ENCODE measurements at regions not wholly inside any gene's neighbourhood (a gene's known extent, or its start where the extent isn't known, plus 50 kb on each side); places are given as distances from the start of the nearest gene placed in this dataset.

DNA sequence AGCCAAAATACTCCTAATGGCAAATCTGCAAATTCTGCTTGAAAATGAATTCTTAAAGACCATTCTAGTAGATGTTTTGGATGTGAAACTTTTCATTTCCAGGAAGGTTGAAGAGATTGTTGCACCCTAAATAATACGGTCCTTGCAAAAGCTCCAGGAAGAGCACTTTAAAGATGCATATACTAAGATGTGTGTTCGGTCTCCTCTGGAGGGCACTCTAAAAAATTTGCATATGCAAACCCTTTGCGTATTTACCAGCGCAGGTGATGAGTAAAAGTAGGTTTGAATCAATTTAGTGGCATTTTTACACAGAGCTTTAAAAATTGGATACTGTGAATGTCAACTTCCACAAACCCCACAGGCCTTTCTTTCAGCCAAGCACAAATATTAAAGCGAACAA, 378.1 kb upstream of the SORCS1 start:
- CTCF ChIA-PET = no interaction called here
- no peaks in the 10 kb centered on the region for H3K36me3 ChIP-seq (ENCODE audit: control insufficient read depth, insufficient read depth, low read length)
- in situ Hi-C loops (cut with HindIII; ENCODE audit: low pct_unique_long_range_greater_than_20kb, low sequenced_read_pairs) = no loop called here

GRCh38 chr10:107542016-107542415, 377.5 kb upstream of the SORCS1 start:
- POLR2A ChIA-PET = no interaction called here
- no TSS peak for BruUV-seq (replicated peaks)

More for the DNA sequence above, 378.1 kb upstream of the SORCS1 start:
- no TSS peak for BruUV-seq (replicated peaks)
- Histone ChIP-seq H3K9me3 (ENCODE audit: control insufficient read depth, insufficient read depth, low read depth, low read length) (0 out of 2 replicates have a peak, but pooled peaks cover 2% of the 10 kb centered on the region), H3K27ac (ENCODE audit: low read length) (no peak overlapping the region), H3K4me3 (ENCODE audit: low read depth in 2 of 2, low read length in 2 of 2) (no peak overlapping the region), H3K27me3 (ENCODE audit: control insufficient read depth, insufficient read depth, low read length) (no peaks in the 10 kb centered on the region), H3K4me1 (ENCODE audit: control insufficient read depth, insufficient read depth, low read length) (no peaks in the 10 kb centered on the region)
- no peak for TF ChIP-seq POLR2AphosphoS5 (IDR thresholded peaks at IDR 0.05; ENCODE audit: low read depth, low read length)
- no peak for TF ChIP-seq SIN3A (IDR thresholded peaks at IDR 0.05; ENCODE audit: borderline replicate concordance, insufficient read depth, low read depth, low read length)
- TF ChIP-seq, protein P1, sequence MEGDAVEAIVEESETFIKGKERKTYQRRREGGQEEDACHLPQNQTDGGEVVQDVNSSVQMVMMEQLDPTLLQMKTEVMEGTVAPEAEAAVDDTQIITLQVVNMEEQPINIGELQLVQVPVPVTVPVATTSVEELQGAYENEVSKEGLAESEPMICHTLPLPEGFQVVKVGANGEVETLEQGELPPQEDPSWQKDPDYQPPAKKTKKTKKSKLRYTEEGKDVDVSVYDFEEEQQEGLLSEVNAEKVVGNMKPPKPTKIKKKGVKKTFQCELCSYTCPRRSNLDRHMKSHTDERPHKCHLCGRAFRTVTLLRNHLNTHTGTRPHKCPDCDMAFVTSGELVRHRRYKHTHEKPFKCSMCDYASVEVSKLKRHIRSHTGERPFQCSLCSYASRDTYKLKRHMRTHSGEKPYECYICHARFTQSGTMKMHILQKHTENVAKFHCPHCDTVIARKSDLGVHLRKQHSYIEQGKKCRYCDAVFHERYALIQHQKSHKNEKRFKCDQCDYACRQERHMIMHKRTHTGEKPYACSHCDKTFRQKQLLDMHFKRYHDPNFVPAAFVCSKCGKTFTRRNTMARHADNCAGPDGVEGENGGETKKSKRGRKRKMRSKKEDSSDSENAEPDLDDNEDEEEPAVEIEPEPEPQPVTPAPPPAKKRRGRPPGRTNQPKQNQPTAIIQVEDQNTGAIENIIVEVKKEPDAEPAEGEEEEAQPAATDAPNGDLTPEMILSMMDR (IDR thresholded peaks at IDR 0.05) = no peak
- TF ChIP-seq REST (IDR thresholded peaks at IDR 0.05; ENCODE audit: insufficient read depth in 1 of 2, low read depth in 2 of 2, low read length in 1 of 2) = no peak
- TF ChIP-seq TCF7L2 (IDR thresholded peaks at IDR 0.05; ENCODE audit: low read depth, low read length) = no peak
- intact Hi-C loops (cut with micrococcal nuclease; ENCODE audit: unreplicated experiment) = no loop called here
- POLR2A ChIA-PET = no interaction called here
- no peak for DNase-seq (ENCODE audit: low read depth, low spot score)
- ATAC-seq = no peak

More at GRCh38 chr10:107542016-107542415, 377.5 kb upstream of the SORCS1 start:
- H3K9me3 ChIP-seq (ENCODE audit: control insufficient read depth, insufficient read depth, low read depth, low read length) = 0 out of 2 replicates have a peak, but pooled peaks cover 4% of the 10 kb centered on the region
- DNase-seq (ENCODE audit: low read depth, low spot score) = no peak
- in situ Hi-C loops (cut with HindIII; ENCODE audit: low pct_unique_long_range_greater_than_20kb, low sequenced_read_pairs) = no loop called here
- no peak for ATAC-seq
- no peaks in the 10 kb centered on the region for H3K4me1 ChIP-seq (ENCODE audit: control insufficient read depth, insufficient read depth, low read length)
- TF ChIP-seq SIN3A (IDR thresholded peaks at IDR 0.05; ENCODE audit: borderline replicate concordance, insufficient read depth, low read depth, low read length) = no peak
- no peak for TF ChIP-seq TCF7L2 (IDR thresholded peaks at IDR 0.05; ENCODE audit: low read depth, low read length)
- TF ChIP-seq REST (IDR thresholded peaks at IDR 0.05; ENCODE audit: insufficient read depth in 1 of 2, low read depth in 2 of 2, low read length in 1 of 2) = no peak
- TF ChIP-seq, protein P1 (IDR thresholded peaks at IDR 0.05) = no peak
- TF ChIP-seq POLR2AphosphoS5 (IDR thresholded peaks at IDR 0.05; ENCODE audit: low read depth, low read length) = no peak
- no peaks in the 10 kb centered on the region for H3K36me3 ChIP-seq (ENCODE audit: control insufficient read depth, insufficient read depth, low read length)
- CTCF ChIA-PET = no interaction called here
- intact Hi-C loops (cut with micrococcal nuclease; ENCODE audit: unreplicated experiment) = no loop called here
- H3K27ac ChIP-seq (ENCODE audit: low read length) = no peak overlapping the region
- no peaks in the 10 kb centered on the region for H3K27me3 ChIP-seq (ENCODE audit: control insufficient read depth, insufficient read depth, low read length)
- H3K4me3 ChIP-seq (ENCODE audit: low read depth in 2 of 2, low read length in 2 of 2) = no peak overlapping the region

All from Panc1 (cell line).